PFSK-1 (cell line): ENCODE measurements at regions not wholly inside any gene's neighbourhood (a gene's known extent, or its start where the extent isn't known, plus 50 kb on each side); places are given as distances from the start of the nearest gene placed in this dataset.

ENCODE experiments used
- FOXP2 ChIP-seq: optimal IDR thresholded peaks from 2 replicates; pipeline ENCODE3; 2011; ENCODE audit warnings: borderline replicate concordance, control low read depth, inconsistent platforms; ENCODE audit not compliant: insufficient read depth; ENCODE audit errors: extremely low read length, extremely low read depth
- POLR2AphosphoS5 ChIP-seq: IDR thresholded peaks from 2 replicates; pipeline ENCODE4 v1.6.1; 2012; ENCODE audit warnings: low read depth, mild to moderate bottlenecking, control low read depth, low read length, moderate library complexity
- REST ChIP-seq, 2 experiments: IDR thresholded peaks; 2 replicates each; pipeline versions ENCODE4 v1.6.1 to v1.8.0; 2011 to 2012; ENCODE audit warnings: low read depth in 2 of 2, low read length in 2 of 2, control low read depth in 1 of 2, inconsistent platforms in 1 of 2, mild to moderate bottlenecking in 1 of 2, moderate library complexity in 1 of 2; ENCODE audit not compliant: insufficient read depth in 1 of 2

- TF ChIP-seq POLR2AphosphoS5: no peak
- TF ChIP-seq FOXP2: no peak
- TF ChIP-seq REST (IDR thresholded peaks at IDR 0.05; ENCODE audit: insufficient read depth in 1 of 2, low read depth in 2 of 2, low read length in 2 of 2): no peak
Measured at GRCh38 chr11:97356144-97356543, 966.3 kb downstream of the JRKL start.
